ENCODE measurements at regions not wholly inside any gene's neighbourhood (a gene's known extent, or its start where the extent isn't known, plus 50 kb on each side); places are given as distances from the start of the nearest gene placed in this dataset.

DNA sequence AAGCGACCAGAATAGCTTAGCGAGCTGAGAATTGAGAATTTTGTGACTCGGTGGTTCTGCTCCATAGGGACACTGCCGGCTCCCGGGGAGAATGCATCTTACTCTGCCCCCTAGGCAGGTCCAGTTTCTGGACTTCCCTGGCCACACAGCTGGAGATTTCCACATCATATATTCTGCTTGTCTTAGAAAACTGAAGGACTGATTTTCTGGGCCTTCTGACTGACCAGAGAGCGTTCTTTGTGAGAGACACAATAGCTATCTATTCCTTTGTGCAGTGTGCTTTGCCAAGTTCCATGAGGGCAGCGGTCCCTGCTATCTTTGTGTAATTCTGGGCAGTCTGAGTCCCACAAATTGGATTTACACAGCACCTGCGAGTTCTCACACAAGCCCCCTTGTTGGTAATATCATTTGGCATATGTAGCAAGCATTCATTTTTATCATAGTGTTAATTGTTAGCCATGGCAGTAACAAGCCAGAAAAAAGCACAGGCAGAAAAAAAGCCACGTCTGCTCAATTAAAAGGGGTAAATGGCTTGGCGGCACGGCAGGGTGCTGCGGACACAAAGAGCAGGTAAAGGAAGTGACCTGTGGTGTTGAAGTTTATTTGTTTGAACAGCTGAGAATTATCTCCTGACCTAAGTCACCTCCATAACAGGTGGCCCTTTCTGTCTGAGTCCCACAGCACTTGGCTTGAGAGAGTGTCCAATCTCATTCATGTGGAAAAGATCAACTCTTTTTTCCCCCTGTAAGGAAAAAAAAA, 688.7 kb downstream of the TUSC7 start:
- intact Hi-C loops (cut with micrococcal nuclease), result no loop called here

DNA sequence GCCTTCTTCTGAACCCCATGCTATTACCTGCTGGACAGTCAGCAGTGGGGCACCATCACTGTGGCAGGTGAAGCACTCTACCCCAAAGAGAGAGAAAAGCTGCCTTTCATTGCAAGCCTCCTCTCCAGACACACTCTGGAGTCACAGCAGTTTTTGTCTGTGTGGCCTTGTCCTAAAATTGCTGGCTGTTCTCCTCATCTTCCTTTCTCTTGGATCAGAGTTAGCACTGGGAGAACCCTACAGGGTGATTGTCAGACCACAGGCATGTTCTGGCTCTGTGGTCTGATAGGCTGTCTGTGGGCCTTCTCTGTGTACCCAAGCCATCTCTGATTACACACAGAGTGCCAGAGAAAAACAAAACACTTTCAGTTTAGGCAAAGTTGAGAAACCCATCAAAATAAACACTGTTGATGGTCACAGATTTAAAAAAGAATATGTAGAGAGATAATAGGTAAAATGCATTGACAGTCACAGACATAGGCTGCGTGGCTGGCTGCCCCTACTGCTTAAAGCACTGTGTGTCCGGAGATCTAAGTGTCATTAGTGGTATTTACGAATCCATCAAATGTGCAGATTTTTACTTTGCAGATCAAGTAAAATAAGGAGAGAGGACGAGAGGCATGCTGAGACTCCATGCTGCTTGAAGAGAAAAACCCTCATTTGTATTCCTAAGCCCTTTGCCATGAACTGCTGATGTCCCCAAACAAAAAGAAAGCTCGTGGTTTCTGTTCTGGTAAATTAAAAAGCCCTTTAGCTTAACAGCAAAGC, 689.9 kb downstream of the TUSC7 start:
- intact Hi-C loops (cut with micrococcal nuclease), result no loop called here

DNA sequence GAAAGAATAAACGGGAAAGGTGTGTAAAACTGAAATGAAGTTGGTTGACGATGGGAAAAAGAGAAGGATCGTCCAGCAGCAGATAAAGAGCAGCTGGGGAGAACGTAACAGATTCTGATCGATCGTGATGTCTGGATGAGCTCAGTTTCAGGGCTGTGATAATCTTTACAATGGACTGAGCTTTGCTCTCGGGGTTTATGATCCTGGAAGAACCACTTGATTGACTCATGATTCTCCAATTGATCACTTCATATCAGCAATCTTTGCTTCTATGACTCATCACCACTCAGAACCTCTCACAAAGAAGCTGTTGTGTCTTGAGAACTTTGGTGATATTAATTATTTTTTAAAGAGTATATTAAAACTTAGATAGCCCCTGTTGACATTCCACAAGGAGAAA, 690.7 kb downstream of the TUSC7 start:
- intact Hi-C loops (cut with micrococcal nuclease), result no loop called here

- intact Hi-C loops (cut with micrococcal nuclease), result no loop called here
Observed at GRCh38 chr3:117404141-117404540, 694.6 kb downstream of the TUSC7 start.

- intact Hi-C loops (cut with micrococcal nuclease), result no loop called here
Observed at GRCh38 chr3:117404730-117405129, 695.2 kb downstream of the TUSC7 start.

DNA sequence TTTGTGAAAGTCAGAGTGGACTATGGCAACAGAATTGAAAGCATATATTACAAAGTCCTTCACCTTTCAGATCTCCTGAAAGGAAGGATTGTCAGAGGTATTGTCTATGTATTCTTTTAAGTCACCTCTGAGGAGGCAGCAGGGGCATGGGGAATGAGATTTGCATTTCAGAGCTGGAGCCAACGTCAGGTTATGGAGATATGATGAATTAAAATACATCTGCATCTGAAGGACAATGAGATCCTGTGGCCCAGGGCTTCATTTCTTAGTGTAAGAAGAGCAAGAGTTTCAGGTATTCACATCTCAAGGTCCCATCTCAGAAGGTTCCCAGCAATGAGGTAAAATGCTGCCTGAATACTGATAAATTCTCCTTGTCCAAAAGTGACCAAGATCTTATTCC, 695.8 kb downstream of the TUSC7 start:
- intact Hi-C loops (cut with micrococcal nuclease), result no loop called here

DNA sequence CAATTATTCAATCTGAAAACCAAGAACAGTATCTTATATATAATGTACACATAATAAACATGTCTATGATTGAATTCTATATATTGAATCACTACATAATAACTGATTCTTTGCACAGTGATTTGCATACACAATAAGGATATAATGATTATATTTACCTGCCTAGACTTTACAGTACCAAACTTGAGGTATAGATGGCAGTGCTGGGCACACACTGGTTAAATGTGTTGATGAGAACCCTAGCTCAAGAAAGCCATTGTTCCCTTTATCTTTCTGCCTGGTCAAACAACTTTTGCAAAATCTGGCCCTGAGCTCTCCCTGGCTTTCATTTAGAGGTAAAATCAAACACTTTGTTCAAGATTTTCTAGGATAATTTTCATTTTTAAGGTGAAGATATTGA, 697.7 kb downstream of the TUSC7 start:
- intact Hi-C loops (cut with micrococcal nuclease), result no loop called here

DNA sequence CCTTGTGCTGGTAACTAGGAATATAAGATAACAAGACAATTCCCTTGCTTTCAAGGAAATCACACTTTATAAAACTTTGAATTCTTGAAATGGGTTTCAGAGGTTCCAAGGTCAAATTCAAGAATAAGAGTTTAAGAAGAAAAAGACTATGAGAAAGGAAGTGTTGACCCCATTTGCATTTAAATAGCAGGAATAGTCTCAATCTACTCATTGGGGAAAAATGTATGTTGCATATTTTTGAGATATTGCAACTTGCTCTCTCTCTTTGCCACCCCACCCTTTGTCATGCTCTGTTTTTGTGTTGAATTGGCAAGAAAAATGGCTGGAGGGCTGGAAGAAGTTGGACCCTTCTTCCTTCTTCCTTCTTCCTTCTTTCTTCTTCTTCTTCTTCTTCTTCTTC, 699.2 kb downstream of the TUSC7 start:
- intact Hi-C loops (cut with micrococcal nuclease), result no loop called here

DNA sequence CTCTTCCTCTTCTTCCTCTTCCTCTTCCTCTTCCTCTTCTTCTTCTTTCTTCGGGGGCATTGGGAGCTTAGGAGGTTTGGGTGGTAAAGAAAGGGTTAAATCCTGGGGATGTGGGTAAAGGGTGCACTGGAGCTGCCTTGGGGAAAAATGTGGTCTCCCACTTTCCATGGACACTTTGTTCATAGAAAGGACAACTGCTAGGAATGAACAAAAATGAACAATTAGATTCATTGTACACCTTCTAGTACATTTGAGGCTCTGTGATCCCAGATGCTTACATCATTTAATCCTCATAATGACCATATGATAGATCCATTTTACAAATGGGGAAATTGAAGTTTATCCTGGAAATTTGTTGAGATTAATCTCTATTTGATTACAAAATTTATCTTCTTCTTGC, 699.7 kb downstream of the TUSC7 start:
- intact Hi-C loops (cut with micrococcal nuclease), result no loop called here

- intact Hi-C loops (cut with micrococcal nuclease), result no loop called here
Observed at GRCh38 chr3:117409701-117410459, 700.3 kb downstream of the TUSC7 start.

- intact Hi-C loops (cut with micrococcal nuclease), result no loop called here
Observed at GRCh38 chr3:117411971-117412370, 702.4 kb downstream of the TUSC7 start.

GRCh38 chr3:117417411-117417810, 707.8 kb downstream of the TUSC7 start:
- intact Hi-C loops (cut with micrococcal nuclease), result no loop called here

GRCh38 chr3:117427081-117427480, 717.5 kb downstream of the TUSC7 start:
- intact Hi-C loops (cut with micrococcal nuclease), result no loop called here

- intact Hi-C loops (cut with micrococcal nuclease), result no loop called here
Observed at GRCh38 chr3:117433427-117433826, 723.8 kb downstream of the TUSC7 start.

- intact Hi-C loops (cut with micrococcal nuclease), result no loop called here
Observed at GRCh38 chr3:117434661-117435412, 725.3 kb downstream of the TUSC7 start.

GRCh38 chr3:117435506-117435905, 725.9 kb downstream of the TUSC7 start:
- intact Hi-C loops (cut with micrococcal nuclease), result no loop called here

GRCh38 chr3:117439812-117440211, 730.2 kb downstream of the TUSC7 start:
- intact Hi-C loops (cut with micrococcal nuclease), result no loop called here

DNA sequence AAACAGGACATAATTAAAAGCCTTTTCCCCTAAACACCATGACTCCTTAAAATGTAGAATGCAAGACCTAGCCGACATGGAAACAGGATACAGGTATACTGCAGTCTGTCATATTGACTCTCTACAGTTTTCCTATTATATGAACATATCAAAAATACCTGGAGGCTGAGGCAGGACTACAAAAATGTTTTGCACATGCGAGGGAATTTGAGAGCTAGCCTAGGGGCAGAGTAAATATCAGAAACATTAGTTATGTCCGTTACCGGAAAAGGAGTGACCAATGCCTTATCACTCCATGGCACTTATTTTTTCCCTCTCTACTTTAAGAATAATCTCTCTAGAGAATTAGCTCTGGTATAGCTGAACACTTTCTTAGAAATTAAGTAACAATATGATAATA, 732.3 kb downstream of the TUSC7 start:
- intact Hi-C loops (cut with micrococcal nuclease), result no loop called here

DNA sequence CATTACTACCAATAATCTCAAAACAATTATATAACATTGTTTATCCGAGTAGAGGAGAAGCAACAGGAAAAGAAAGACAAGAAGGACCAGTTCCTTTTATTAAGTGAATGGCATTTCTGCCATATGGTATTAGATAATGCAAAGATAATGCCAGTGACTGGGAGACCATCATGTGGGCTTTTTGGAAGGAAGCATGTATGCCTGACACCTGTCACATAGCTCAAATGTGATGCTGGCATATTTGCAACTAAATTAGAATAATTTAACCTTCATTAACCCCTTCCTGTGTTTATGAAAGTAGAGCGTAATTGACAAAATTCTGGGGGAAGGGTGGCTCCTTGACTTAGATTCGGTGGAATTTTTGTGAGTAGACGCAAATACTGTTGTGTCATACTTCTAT, 733.0 kb downstream of the TUSC7 start:
- intact Hi-C loops (cut with micrococcal nuclease), result no loop called here

- intact Hi-C loops (cut with micrococcal nuclease), result no loop called here
Observed at GRCh38 chr3:117443014-117443413, 733.4 kb downstream of the TUSC7 start.

DNA sequence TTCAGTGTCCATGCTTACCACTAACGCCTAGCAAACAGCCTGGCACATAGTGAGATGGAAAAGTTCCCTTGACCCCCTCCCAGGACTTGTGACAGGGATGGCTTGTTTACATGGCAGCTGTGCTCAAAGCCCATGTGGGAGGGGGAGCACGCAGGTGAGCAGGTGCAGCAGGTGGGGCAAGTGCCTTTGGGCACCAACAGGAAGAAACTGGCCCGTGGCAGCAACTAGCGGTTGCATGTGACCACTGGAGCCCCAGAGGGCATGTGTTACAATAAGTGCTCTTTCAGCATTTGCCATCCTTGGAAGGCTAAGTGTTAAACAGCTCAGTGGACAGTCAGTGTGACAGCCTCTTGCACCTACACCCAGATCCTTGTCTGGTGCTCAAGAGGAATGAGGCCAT, 734.6 kb downstream of the TUSC7 start:
- intact Hi-C loops (cut with micrococcal nuclease), result no loop called here

All from T-helper 1 cell treated with Interleukin-12 subunit alpha and Interleukin-12 subunit beta and Interleukin-4 antibody, amounts not matched to agents 30 ng/mL and 1 ng/mL, for 36 hours (primary cell).